ENCODE measurements at regions not wholly inside any gene's neighbourhood (a gene's known extent, or its start where the extent isn't known, plus 50 kb on each side); places are given as distances from the start of the nearest gene placed in this dataset.
"Not testable (repeated sequence)": the region's sequence is repeated elsewhere in the genome, so short reads cannot be mapped to it uniquely, and the experiment has no call there.

- Histone ChIP-seq H4K20me1 (ENCODE audit: insufficient read depth, low read length) (no peaks in the 10 kb centered on the region), H3K9me3 (replicated peaks; ENCODE audit: insufficient read depth, low read length) (no peaks in the 10 kb centered on the region), H3K79me2 (ENCODE audit: low read length) (no peaks in the 10 kb centered on the region), H3K9me2 (replicated peaks; ENCODE audit: insufficient read depth, low read length) (no peaks in the 10 kb centered on the region), H3K9ac (ENCODE audit: low read length) (no peak overlapping the region), H3K4me1 (ENCODE audit: low read length) (no peaks in the 10 kb centered on the region), H3K27ac (ENCODE audit: low read length) (no peak overlapping the region), H3K27me3 (replicated peaks; ENCODE audit: insufficient read depth, low read length) (no peaks in the 10 kb centered on the region), H3F3A (ENCODE audit: insufficient read depth, low read length) (no peaks in the 10 kb centered on the region), H3K4me2 (ENCODE audit: low read depth, low read length) (no peak overlapping the region), H3K4me3 (ENCODE audit: low read length) (no peak overlapping the region), H3K36me3 (replicated peaks; ENCODE audit: insufficient read depth, low read length) (no peaks in the 10 kb centered on the region), H2AFZ (ENCODE audit: low read length) (no peak overlapping the region)
- no peak for TF ChIP-seq EZH2phosphoT487 (IDR thresholded peaks at IDR 0.05; ENCODE audit: low read length)
- no peak for DNase-seq
Observed at GRCh38 chr2:129408570-129408969, 570.9 kb upstream of the RAB6C start.

GRCh38 chr2:129417041-129417440 lies 562.4 kb upstream of the RAB6C start:
- not testable (repeated sequence) for H2AFZ ChIP-seq (ENCODE audit: low read length); H3K4me3 ChIP-seq (ENCODE audit: low read length)

GRCh38 chr2:129422028-129422427 lies 557.4 kb upstream of the RAB6C start:
- H3F3A ChIP-seq (ENCODE audit: insufficient read depth, low read length), result no peaks in the 10 kb centered on the region
- no peaks in the 10 kb centered on the region for H3K9me2 ChIP-seq (replicated peaks; ENCODE audit: insufficient read depth, low read length)
- H3K27me3 ChIP-seq (replicated peaks; ENCODE audit: insufficient read depth, low read length), result no peaks in the 10 kb centered on the region
- H2AFZ ChIP-seq (ENCODE audit: low read length), result no peak overlapping the region
- no peak overlapping the region for H3K4me2 ChIP-seq (ENCODE audit: low read depth, low read length)
- no peak overlapping the region for H3K27ac ChIP-seq (ENCODE audit: low read length)
- TF ChIP-seq EZH2phosphoT487 (IDR thresholded peaks at IDR 0.05; ENCODE audit: low read length) (no peak), EZH2 (optimal IDR thresholded peaks at IDR 0.05; ENCODE audit: low read depth, low read length) (no peak), CTCF (IDR thresholded peaks at IDR 0.05; ENCODE audit: low read length) (no peak)
- no peaks in the 10 kb centered on the region for H3K36me3 ChIP-seq (replicated peaks; ENCODE audit: insufficient read depth, low read length)
- H3K4me1 ChIP-seq (ENCODE audit: low read length), result no peaks in the 10 kb centered on the region
- no peaks in the 10 kb centered on the region for H4K20me1 ChIP-seq (ENCODE audit: insufficient read depth, low read length)
- H3K79me2 ChIP-seq (ENCODE audit: low read length), result no peaks in the 10 kb centered on the region
- H3K9me3 ChIP-seq (replicated peaks; ENCODE audit: insufficient read depth, low read length), result no peaks in the 10 kb centered on the region
- no peak overlapping the region for H3K9ac ChIP-seq (ENCODE audit: low read length)
- no peak for DNase-seq
- H3K4me3 ChIP-seq (ENCODE audit: low read length), result no peak overlapping the region

More at GRCh38 chr2:129417041-129417440, 562.4 kb upstream of the RAB6C start:
- H3F3A ChIP-seq (ENCODE audit: insufficient read depth, low read length); DNase-seq; H3K36me3 ChIP-seq (replicated peaks; ENCODE audit: insufficient read depth, low read length); H4K20me1 ChIP-seq (ENCODE audit: insufficient read depth, low read length); H3K9ac ChIP-seq (ENCODE audit: low read length); H3K9me3 ChIP-seq (replicated peaks; ENCODE audit: insufficient read depth, low read length); H3K9me2 ChIP-seq (replicated peaks; ENCODE audit: insufficient read depth, low read length); H3K79me2 ChIP-seq (ENCODE audit: low read length); H3K4me2 ChIP-seq (ENCODE audit: low read depth, low read length); H3K27ac ChIP-seq (ENCODE audit: low read length); H3K27me3 ChIP-seq (replicated peaks; ENCODE audit: insufficient read depth, low read length); H3K4me1 ChIP-seq (ENCODE audit: low read length): not testable (repeated sequence)

- no peaks in the 10 kb centered on the region for H3K36me3 ChIP-seq (replicated peaks; ENCODE audit: insufficient read depth, low read length)
- H3K79me2 ChIP-seq (ENCODE audit: low read length), result no peaks in the 10 kb centered on the region
- no peak overlapping the region for H3K27ac ChIP-seq (ENCODE audit: low read length)
- H3K27me3 ChIP-seq (replicated peaks; ENCODE audit: insufficient read depth, low read length), result no peaks in the 10 kb centered on the region
- no peak overlapping the region for H3K9ac ChIP-seq (ENCODE audit: low read length)
- H3K9me2 ChIP-seq (replicated peaks; ENCODE audit: insufficient read depth, low read length), result no peaks in the 10 kb centered on the region
- no peaks in the 10 kb centered on the region for H3K9me3 ChIP-seq (replicated peaks; ENCODE audit: insufficient read depth, low read length)
- H3K4me1 ChIP-seq (ENCODE audit: low read length), result no peaks in the 10 kb centered on the region
- DNase-seq, result peak; percentile 17
- H4K20me1 ChIP-seq (ENCODE audit: insufficient read depth, low read length), result no peaks in the 10 kb centered on the region
- no peak overlapping the region for H3K4me2 ChIP-seq (ENCODE audit: low read depth, low read length)
- H3K4me3 ChIP-seq (ENCODE audit: low read length), result no peak overlapping the region
- no peaks in the 10 kb centered on the region for H3F3A ChIP-seq (ENCODE audit: insufficient read depth, low read length)
- H2AFZ ChIP-seq (ENCODE audit: low read length), result no peak overlapping the region
- TF ChIP-seq EZH2phosphoT487 (IDR thresholded peaks at IDR 0.05; ENCODE audit: low read length) (no peak), CTCF (IDR thresholded peaks at IDR 0.05; ENCODE audit: low read length) (no peak), EZH2 (optimal IDR thresholded peaks at IDR 0.05; ENCODE audit: low read depth, low read length) (no peak)
Observed at GRCh38 chr2:129428086-129428660, 551.3 kb upstream of the RAB6C start.
